Activated CD4-positive, alpha-beta memory T cell treated with anti-CD3 and anti-CD28 coated beads for 36 hours (primary cell): ENCODE measurements at regions not wholly inside any gene's neighbourhood (a gene's known extent, or its start where the extent isn't known, plus 50 kb on each side); places are given as distances from the start of the nearest gene placed in this dataset.

ENCODE experiments used
- CTCF ChIA-PET: fragments of 350-600 bp; sonication (Branson Sonifier 250); formaldehyde crosslinking; loops from one replicate; lab custom pipeline; 2021; ENCODE audit warnings: antibody characterized with exemption, inconsistent platforms; lab: Charles Lee
- POLR2A ChIA-PET: fragments of 350-600 bp; sonication (Branson Sonifier 250); formaldehyde crosslinking; loops from one replicate; lab custom pipeline; 2021; ENCODE audit warnings: antibody characterized with exemption; lab: Charles Lee
- DNase-seq: peaks from one replicate; pipeline ENCODE4 v3.0.0-alpha.2; 2020
- H3K27ac Mint-ChIP-seq: one replicate; pipeline ENCODE4 v1.8.0; 2021; ENCODE audit warnings: mixed read lengths
- H3K27me3 Mint-ChIP-seq: one replicate; pipeline ENCODE4 v1.8.0; 2021; ENCODE audit warnings: mixed read lengths
- H3K36me3 Mint-ChIP-seq: one replicate; pipeline ENCODE4 v1.8.0; 2021; ENCODE audit warnings: mixed read lengths
- H3K4me1 Mint-ChIP-seq: one replicate; pipeline ENCODE4 v1.8.0; 2021; ENCODE audit warnings: low read depth, mixed read lengths
- H3K4me3 Mint-ChIP-seq: one replicate; pipeline ENCODE4 v1.8.0; 2021; ENCODE audit warnings: mild to moderate bottlenecking, mixed read lengths
- H3K9me3 Mint-ChIP-seq: one replicate; pipeline ENCODE4 v1.8.0; 2021; ENCODE audit warnings: mixed read lengths
- intact Hi-C: fragments of 100-400 bp; cut with micrococcal nuclease; formaldehyde crosslinking; loops from one replicate; pipeline ENCODE4 v1.15.1; 2023

- ChIA-PET CTCF (no interaction called here), POLR2A (no interaction called here)
- Mint-ChIP-seq H3K27me3 (no peaks in the 10 kb centered on the region), H3K4me3 (no peak overlapping the region), H3K36me3 (no peaks in the 10 kb centered on the region), H3K4me1 (no peaks in the 10 kb centered on the region), H3K27ac (no peak overlapping the region), H3K9me3 (no peaks in the 10 kb centered on the region)
- no peak for DNase-seq
- intact Hi-C loops, result no loop called here
Measured at GRCh38 chr18:67695684-67696083, 179.2 kb upstream of the DSEL start.

DNA sequence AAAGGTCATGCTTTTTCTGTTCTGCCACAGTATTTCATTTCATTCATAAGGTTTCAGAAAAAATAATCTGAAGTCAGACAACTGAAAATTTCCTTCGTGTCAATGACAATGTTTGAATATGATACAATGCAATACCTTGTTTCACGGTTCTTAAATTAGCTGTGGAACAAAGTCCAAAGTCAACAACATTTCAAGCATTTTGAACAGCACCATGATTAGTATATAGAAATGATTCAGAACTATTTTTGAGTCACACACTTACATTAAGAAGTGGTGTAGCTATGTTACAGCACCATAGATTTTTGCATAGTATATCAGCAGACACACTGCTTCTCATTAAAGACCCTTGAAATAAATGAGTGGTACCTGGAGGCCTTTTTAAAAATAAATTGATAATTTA is 178.3 kb upstream of the DSEL start:
- ChIA-PET POLR2A (no interaction called here), CTCF (no interaction called here)
- no peak overlapping the region for H3K27ac Mint-ChIP-seq
- intact Hi-C loops, result no loop called here
- H3K4me3 Mint-ChIP-seq, result no peak overlapping the region
- no peak for DNase-seq
- no peaks in the 10 kb centered on the region for H3K27me3 Mint-ChIP-seq
- H3K9me3 Mint-ChIP-seq, result no peaks in the 10 kb centered on the region
- H3K36me3 Mint-ChIP-seq, result no peaks in the 10 kb centered on the region
- H3K4me1 Mint-ChIP-seq, result no peaks in the 10 kb centered on the region

GRCh38 chr18:67692811-67693210 is 176.3 kb upstream of the DSEL start:
- no peak for DNase-seq
- Mint-ChIP-seq H3K36me3 (no peaks in the 10 kb centered on the region), H3K9me3 (no peaks in the 10 kb centered on the region), H3K4me1 (no peaks in the 10 kb centered on the region), H3K27me3 (no peaks in the 10 kb centered on the region), H3K4me3 (no peak overlapping the region), H3K27ac (no peak overlapping the region)
- intact Hi-C loops, result no loop called here
- CTCF ChIA-PET, result no interaction called here
- POLR2A ChIA-PET, result no interaction called here

- no peaks in the 10 kb centered on the region for H3K4me1 Mint-ChIP-seq
- ChIA-PET POLR2A (no interaction called here), CTCF (no interaction called here)
- intact Hi-C loops, result no loop called here
- no peak overlapping the region for H3K27ac Mint-ChIP-seq
- peaks cover 2% of the 10 kb centered on the region for H3K27me3 Mint-ChIP-seq
- no peak overlapping the region for H3K4me3 Mint-ChIP-seq
- H3K9me3 Mint-ChIP-seq, result no peaks in the 10 kb centered on the region
- no peaks in the 10 kb centered on the region for H3K36me3 Mint-ChIP-seq
- DNase-seq, result no peak
Measured at GRCh38 chr18:67682516-67682915, 166.0 kb upstream of the DSEL start.

GRCh38 chr18:67677489-67677888 is 161.0 kb upstream of the DSEL start:
- no peak for DNase-seq
- POLR2A ChIA-PET, result no interaction called here
- no peaks in the 10 kb centered on the region for H3K4me1 Mint-ChIP-seq
- peaks cover 2% of the 10 kb centered on the region for H3K27me3 Mint-ChIP-seq
- H3K36me3 Mint-ChIP-seq, result no peaks in the 10 kb centered on the region
- intact Hi-C loops, result no loop called here
- H3K9me3 Mint-ChIP-seq, result no peaks in the 10 kb centered on the region
- no peak overlapping the region for H3K4me3 Mint-ChIP-seq
- no peak overlapping the region for H3K27ac Mint-ChIP-seq
- CTCF ChIA-PET, result no interaction called here

- intact Hi-C loops, result no loop called here
- H3K4me3 Mint-ChIP-seq, result no peak overlapping the region
- H3K27me3 Mint-ChIP-seq, result no peaks in the 10 kb centered on the region
- no peak for DNase-seq
- H3K27ac Mint-ChIP-seq, result no peak overlapping the region
- no peaks in the 10 kb centered on the region for H3K36me3 Mint-ChIP-seq
- ChIA-PET POLR2A (no interaction called here), CTCF (no interaction called here)
- H3K9me3 Mint-ChIP-seq, result no peaks in the 10 kb centered on the region
- H3K4me1 Mint-ChIP-seq, result no peaks in the 10 kb centered on the region
Measured at GRCh38 chr18:67672716-67673115, 156.2 kb upstream of the DSEL start.

DNA sequence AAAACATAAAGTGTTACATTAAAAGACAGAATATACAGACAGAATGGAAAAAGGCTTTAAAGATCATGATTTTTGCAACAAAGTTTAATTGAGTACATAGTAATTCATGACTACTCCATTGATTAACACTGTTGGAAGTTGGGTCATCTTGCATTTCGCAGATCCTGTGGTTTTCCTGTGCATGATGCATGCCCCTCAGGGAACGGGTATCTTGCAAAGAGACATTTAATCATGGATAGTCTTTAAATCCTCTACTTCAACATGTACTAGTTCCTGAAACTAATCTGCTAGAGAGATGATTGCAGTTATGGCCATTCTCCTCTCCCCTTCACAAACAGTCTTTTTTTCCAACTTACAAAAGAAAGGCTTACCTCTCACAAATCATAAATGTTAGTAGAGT is 155.6 kb upstream of the DSEL start:
- H3K36me3 Mint-ChIP-seq, result no peaks in the 10 kb centered on the region
- H3K4me1 Mint-ChIP-seq, result no peaks in the 10 kb centered on the region
- H3K4me3 Mint-ChIP-seq, result no peak overlapping the region
- no peak overlapping the region for H3K27ac Mint-ChIP-seq
- ChIA-PET CTCF (no interaction called here), POLR2A (no interaction called here)
- intact Hi-C loops, result no loop called here
- H3K27me3 Mint-ChIP-seq, result no peaks in the 10 kb centered on the region
- H3K9me3 Mint-ChIP-seq, result no peaks in the 10 kb centered on the region
- DNase-seq, result no peak

DNA sequence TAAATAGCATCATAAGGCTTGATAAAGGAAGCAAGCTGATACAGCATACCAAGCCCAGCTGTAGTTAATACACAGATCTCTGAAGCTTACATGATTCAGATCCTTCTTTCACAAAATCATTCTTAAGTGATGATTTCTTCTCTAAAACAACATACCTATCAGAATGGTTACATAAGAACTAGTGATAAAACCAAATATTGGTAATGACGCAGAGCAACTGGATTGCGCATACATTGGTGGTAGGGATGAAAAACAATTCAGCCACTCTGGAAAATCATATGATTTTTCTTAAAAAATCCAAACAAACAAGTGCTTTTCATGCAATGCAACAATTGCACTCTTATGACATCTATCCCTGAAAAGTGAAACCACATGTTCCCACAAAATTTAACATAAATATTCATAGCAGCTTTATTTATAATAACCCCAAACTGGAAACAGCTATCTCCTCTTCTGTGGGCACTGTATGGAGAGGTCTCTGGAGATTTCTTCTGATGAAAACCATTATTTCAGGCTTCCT is 153.6 kb upstream of the DSEL start:
- no peak overlapping the region for H3K27ac Mint-ChIP-seq
- intact Hi-C loops, result no loop called here
- POLR2A ChIA-PET, result no interaction called here
- H3K4me3 Mint-ChIP-seq, result no peak overlapping the region
- CTCF ChIA-PET, result no interaction called here
- no peak for DNase-seq
- no peaks in the 10 kb centered on the region for H3K27me3 Mint-ChIP-seq
- H3K36me3 Mint-ChIP-seq, result no peaks in the 10 kb centered on the region
- H3K4me1 Mint-ChIP-seq, result no peaks in the 10 kb centered on the region
- H3K9me3 Mint-ChIP-seq, result no peaks in the 10 kb centered on the region

GRCh38 chr18:67665266-67665665 is 148.7 kb upstream of the DSEL start:
- CTCF ChIA-PET, result no interaction called here
- POLR2A ChIA-PET, result no interaction called here
- DNase-seq, result no peak
- no peaks in the 10 kb centered on the region for H3K36me3 Mint-ChIP-seq
- no peak overlapping the region for H3K4me3 Mint-ChIP-seq
- H3K27ac Mint-ChIP-seq, result no peak overlapping the region
- H3K9me3 Mint-ChIP-seq, result no peaks in the 10 kb centered on the region
- no peaks in the 10 kb centered on the region for H3K27me3 Mint-ChIP-seq
- no peaks in the 10 kb centered on the region for H3K4me1 Mint-ChIP-seq
- intact Hi-C loops, result no loop called here

GRCh38 chr18:67662996-67663395 is 146.5 kb upstream of the DSEL start:
- DNase-seq, result no peak
- no peaks in the 10 kb centered on the region for H3K4me1 Mint-ChIP-seq
- CTCF ChIA-PET, result no interaction called here
- POLR2A ChIA-PET, result no interaction called here
- H3K4me3 Mint-ChIP-seq, result no peak overlapping the region
- H3K27me3 Mint-ChIP-seq, result no peaks in the 10 kb centered on the region
- intact Hi-C loops, result no loop called here
- H3K9me3 Mint-ChIP-seq, result no peaks in the 10 kb centered on the region
- no peak overlapping the region for H3K27ac Mint-ChIP-seq
- H3K36me3 Mint-ChIP-seq, result no peaks in the 10 kb centered on the region

DNA sequence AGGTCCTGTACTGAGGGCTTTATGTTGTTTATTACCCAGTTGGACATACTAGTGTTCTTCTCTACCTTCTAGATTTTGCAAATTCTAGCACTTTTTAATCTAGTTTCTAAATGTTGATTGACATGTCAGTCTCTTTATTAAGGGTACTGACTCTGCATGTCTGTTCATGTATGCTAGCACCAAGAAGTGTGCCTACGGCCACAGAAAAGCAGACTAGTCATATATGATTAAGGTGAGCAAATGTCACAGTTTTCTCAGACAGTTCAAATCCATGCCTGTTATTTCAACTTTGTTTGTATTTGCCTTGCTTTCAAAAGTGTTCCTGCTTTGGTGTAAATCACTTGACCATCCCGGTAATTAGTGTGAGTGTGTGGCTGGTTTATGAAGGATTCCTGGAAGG is 145.0 kb upstream of the DSEL start:
- no peak overlapping the region for H3K4me3 Mint-ChIP-seq
- POLR2A ChIA-PET, result no interaction called here
- H3K27ac Mint-ChIP-seq, result no peak overlapping the region
- no peaks in the 10 kb centered on the region for H3K27me3 Mint-ChIP-seq
- H3K4me1 Mint-ChIP-seq, result no peaks in the 10 kb centered on the region
- intact Hi-C loops, result no loop called here
- H3K9me3 Mint-ChIP-seq, result no peaks in the 10 kb centered on the region
- no peak for DNase-seq
- H3K36me3 Mint-ChIP-seq, result no peaks in the 10 kb centered on the region
- CTCF ChIA-PET, result no interaction called here

GRCh38 chr18:67654101-67654500 is 137.6 kb upstream of the DSEL start:
- Mint-ChIP-seq H3K27ac (no peak overlapping the region), H3K4me1 (no peaks in the 10 kb centered on the region), H3K36me3 (no peaks in the 10 kb centered on the region), H3K4me3 (no peak overlapping the region), H3K9me3 (no peaks in the 10 kb centered on the region), H3K27me3 (no peaks in the 10 kb centered on the region)
- DNase-seq, result no peak
- POLR2A ChIA-PET, result no interaction called here
- intact Hi-C loops, result no loop called here
- CTCF ChIA-PET, result no interaction called here

DNA sequence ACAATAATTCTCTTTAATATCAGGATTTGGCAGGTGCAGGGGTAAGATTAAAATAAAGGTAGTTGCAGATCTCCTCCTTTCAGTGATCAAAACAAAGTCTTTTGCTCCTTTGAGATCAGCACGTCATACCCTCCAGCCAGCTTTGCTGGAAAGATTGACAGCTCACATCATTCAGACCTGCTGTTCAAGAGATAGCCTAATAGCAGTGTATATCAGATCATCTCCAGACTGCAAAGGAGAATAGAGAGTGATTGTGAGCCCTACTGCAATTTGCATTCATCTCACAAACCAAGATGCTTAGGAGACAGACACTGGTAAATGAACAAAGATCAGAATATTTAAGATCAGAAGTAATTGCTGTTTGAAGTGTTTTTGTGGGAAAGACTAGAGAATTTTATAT is 135.8 kb upstream of the DSEL start:
- Mint-ChIP-seq H3K4me1 (no peaks in the 10 kb centered on the region), H3K9me3 (no peaks in the 10 kb centered on the region), H3K27ac (no peak overlapping the region), H3K36me3 (no peaks in the 10 kb centered on the region), H3K4me3 (no peak overlapping the region), H3K27me3 (no peaks in the 10 kb centered on the region)
- CTCF ChIA-PET, result no interaction called here
- DNase-seq, result no peak
- intact Hi-C loops, result no loop called here
- POLR2A ChIA-PET, result no interaction called here

GRCh38 chr18:67651438-67651837 is 134.9 kb upstream of the DSEL start:
- intact Hi-C loops, result no loop called here
- Mint-ChIP-seq H3K4me3 (no peak overlapping the region), H3K27me3 (no peaks in the 10 kb centered on the region)

More at GRCh38 chr18:67651438-67651837, 134.9 kb upstream of the DSEL start:
- DNase-seq, result no peak
- ChIA-PET CTCF (no interaction called here), POLR2A (no interaction called here)
- no peaks in the 10 kb centered on the region for H3K4me1 Mint-ChIP-seq
- no peak overlapping the region for H3K27ac Mint-ChIP-seq
- no peaks in the 10 kb centered on the region for H3K36me3 Mint-ChIP-seq
- no peaks in the 10 kb centered on the region for H3K9me3 Mint-ChIP-seq
